Subcutaneous abdominal adipose tissue (tissue), 5 donors: ENCODE measurements at regions not wholly inside any gene's neighbourhood (a gene's known extent, or its start where the extent isn't known, plus 50 kb on each side); places are given as distances from the start of the nearest gene placed in this dataset.

ENCODE experiments used
- H3K27ac ChIP-seq: one replicate; pipeline ENCODE4 v1.7.0; 2013; ENCODE audit warnings: low read depth, mild to moderate bottlenecking, inconsistent platforms, low read length, moderate library complexity
- H3K27me3 ChIP-seq, 5 donors: one replicate each; pipeline ENCODE4 v1.7.0; 2013; ENCODE audit warnings: low read length in 5 of 5, inconsistent platforms in 1 of 5; ENCODE audit not compliant: control insufficient read depth in 5 of 5, insufficient read depth in 4 of 5
- H3K36me3 ChIP-seq, 5 donors: one replicate each; pipeline ENCODE4 v1.7.0; 2013; ENCODE audit warnings: low read length in 5 of 5; ENCODE audit not compliant: control insufficient read depth in 5 of 5, insufficient read depth in 5 of 5
- H3K4me1 ChIP-seq, 5 donors: one replicate each; pipeline ENCODE4 v1.7.0; 2013; ENCODE audit warnings: low read length in 5 of 5, mild to moderate bottlenecking in 3 of 5, moderate library complexity in 1 of 5; ENCODE audit not compliant: control insufficient read depth in 5 of 5, insufficient read depth in 5 of 5
- H3K4me3 ChIP-seq, 5 donors: one replicate each; pipeline ENCODE4 v1.7.0; 2013; ENCODE audit warnings: low read length in 5 of 5, low read depth in 1 of 5
- H3K9ac ChIP-seq, 5 donors: one replicate each; pipeline ENCODE4 v1.7.0; 2013; ENCODE audit warnings: low read length in 5 of 5, mild to moderate bottlenecking in 4 of 5, moderate library complexity in 3 of 5
- H3K9me3 ChIP-seq, 5 donors: one replicate each; pipeline ENCODE4 v1.7.0; 2013; ENCODE audit warnings: low read length in 5 of 5; ENCODE audit not compliant: control insufficient read depth in 5 of 5
- donor health status: healthy.
- donor health status: healthy.
- donor health status: healthy.
- donor health status: healthy.
- donor health status: healthy.

DNA sequence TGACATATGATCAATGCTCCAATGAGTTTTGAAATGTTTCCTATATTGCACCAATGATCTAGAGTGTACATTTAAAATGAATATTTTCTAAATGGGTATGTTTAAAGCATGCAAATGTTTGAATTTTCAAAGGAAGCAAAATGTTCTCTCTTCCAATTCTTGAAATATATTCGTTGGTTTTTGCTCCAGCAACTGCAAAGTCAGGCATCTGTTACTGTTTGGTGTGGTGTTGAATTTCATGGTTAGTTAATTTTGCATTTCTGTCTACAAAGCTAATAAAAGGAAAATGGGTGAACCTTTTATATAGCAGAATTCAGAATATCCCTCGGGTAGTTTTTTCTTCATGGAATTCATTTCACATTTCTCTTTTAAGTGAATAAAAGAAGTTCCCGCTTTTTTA is 1018.3 kb downstream of the GRIK2 start:
- no peaks in the 10 kb centered on the region for H3K9me3 ChIP-seq

DNA sequence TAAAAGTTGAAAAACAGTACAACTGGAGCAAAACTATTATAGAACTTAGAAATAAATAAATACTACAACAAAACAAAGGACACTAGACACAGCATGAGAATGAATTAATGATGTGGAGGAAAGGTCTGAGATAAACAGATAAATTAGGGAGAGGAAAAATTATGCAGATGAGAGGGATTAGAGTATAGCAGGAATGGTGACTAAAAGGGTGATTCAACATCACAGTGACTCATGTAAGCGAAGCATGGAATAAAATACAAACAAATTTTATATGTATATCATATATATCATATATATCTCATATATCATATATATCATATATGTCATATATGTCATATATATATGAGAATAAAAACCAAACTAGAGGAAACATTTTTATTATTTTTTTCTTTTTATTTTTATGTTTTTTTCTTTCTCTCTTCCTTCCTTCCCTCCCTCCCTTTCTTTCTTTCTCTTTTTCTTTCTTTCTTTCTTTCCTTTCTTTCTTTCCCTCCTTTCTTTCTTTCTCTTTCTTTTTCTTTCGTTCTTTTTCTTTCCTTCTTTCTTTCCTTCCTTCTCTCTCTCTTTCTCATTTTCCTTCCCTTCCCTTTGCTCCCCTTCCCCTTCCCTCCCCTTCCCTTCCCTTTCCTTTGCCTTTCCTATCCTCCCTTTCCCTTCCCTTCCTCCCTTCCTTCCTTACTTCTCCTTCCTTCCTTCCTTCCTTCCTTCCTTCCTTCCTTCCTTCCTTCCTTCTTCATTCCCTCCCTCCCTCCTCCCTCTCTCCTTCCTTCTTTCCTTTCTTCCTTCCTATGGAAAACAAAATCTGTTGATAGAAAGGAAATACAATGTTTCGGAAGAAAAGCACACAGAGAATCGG is 1014.6 kb downstream of the GRIK2 start:
- Histone ChIP-seq H3K9me3 (no peaks in the 10 kb centered on the region), H3K4me3 (no peak overlapping the region), H3K27me3 (no peaks in the 10 kb centered on the region), H3K4me1 (no peaks in the 10 kb centered on the region), H3K36me3 (no peaks in the 10 kb centered on the region), H3K9ac (no peak overlapping the region), H3K27ac (no peak overlapping the region)

More for the DNA sequence above, 1018.3 kb downstream of the GRIK2 start:
- Histone ChIP-seq H3K4me1 (no peaks in the 10 kb centered on the region), H3K27ac (no peak overlapping the region), H3K36me3 (no peaks in the 10 kb centered on the region), H3K27me3 (no peaks in the 10 kb centered on the region), H3K4me3 (no peak overlapping the region), H3K9ac (no peak overlapping the region)

DNA sequence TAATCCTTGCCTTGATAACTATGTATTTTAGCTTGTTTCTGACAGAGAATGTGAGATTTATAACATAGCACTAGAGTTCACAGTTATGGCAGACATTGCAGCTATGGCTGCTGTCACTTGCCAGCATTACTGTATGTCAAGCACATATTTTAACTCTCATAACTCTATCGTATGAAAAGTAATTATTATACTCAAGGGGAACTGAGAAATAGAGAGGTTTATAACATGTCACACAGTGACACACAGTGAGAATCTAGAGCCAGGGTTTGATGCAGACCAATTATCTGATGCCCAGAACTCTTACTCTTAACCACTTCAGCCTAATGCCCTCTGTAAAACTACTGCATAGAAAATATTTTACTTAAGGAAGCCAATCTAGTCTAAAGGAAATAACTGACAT is 1012.4 kb downstream of the GRIK2 start:
- Histone ChIP-seq H3K27me3 (no peaks in the 10 kb centered on the region), H3K4me1 (no peaks in the 10 kb centered on the region), H3K4me3 (no peak overlapping the region), H3K36me3 (no peaks in the 10 kb centered on the region), H3K9me3 (no peaks in the 10 kb centered on the region), H3K27ac (no peak overlapping the region), H3K9ac (no peak overlapping the region)

DNA sequence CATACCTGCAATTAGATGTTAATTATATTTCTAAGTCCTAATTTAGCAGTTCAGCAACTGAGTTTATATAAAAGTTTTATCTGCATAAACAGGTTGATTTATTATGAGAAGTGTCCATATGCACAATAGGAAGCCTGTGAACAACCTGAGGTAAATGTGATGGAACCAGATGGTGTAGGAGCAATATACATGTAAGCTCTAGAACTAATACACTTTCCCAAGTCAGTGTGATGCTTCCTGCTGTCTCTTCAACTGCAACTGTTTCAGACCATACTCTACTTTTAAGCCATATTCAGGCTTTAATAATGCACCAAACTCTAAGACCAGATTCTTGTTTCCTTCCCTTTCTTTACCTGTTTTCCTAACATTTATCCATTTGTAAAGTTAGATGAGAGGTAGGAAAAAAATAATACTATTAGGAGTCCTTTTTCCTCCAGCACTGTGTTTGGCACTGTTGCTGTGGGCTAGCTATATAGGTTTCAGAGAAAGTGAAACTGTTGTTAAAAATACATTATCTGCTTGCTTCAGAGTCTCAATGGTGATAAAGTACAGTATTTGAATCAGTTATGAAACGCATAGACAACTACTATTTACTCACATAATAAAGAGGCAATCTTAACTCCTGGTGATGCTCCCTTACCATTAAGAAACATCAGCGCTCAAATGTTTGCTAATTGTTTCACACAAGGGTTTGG is 1009.3 kb downstream of the GRIK2 start:
- H3K9me3 ChIP-seq: no peaks in the 10 kb centered on the region
- no peak overlapping the region for H3K9ac ChIP-seq
- H3K4me1 ChIP-seq: no peaks in the 10 kb centered on the region
- no peaks in the 10 kb centered on the region for H3K27me3 ChIP-seq
- H3K27ac ChIP-seq: no peak overlapping the region
- H3K36me3 ChIP-seq: no peaks in the 10 kb centered on the region
- H3K4me3 ChIP-seq: no peak overlapping the region

DNA sequence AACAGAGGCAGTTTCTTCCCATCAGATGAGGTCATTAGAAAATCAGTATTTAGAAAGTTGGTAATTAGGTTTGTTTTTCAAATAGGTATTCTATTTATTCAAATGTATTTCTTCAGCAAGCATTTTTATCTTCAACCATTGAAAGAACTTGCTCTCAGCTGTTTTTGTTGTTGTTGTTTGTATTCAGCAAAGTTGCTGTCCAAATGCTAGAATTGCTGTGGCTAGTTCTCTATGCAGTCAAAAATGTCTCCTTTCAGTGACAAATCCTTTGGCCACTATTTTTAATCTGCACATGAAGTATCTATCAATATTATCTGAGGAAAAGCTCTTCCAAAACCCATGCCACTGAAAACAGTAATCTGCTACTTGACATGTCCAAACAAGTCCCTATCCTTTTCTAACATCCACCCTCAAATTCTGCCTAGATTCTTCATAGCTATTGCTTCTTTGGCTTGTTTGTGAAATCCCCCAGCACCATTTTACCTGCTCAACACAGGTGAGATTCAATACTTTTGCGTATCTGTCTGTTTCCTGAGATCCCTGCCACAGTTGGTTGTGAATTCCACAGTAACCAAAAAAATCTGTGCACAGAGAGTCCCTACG is 1005.4 kb downstream of the GRIK2 start:
- Histone ChIP-seq H3K36me3 (no peaks in the 10 kb centered on the region), H3K4me1 (no peaks in the 10 kb centered on the region), H3K9ac (no peak overlapping the region), H3K27ac (no peak overlapping the region), H3K27me3 (no peaks in the 10 kb centered on the region), H3K9me3 (peaks cover 0 to 5% (median 0%) of the 10 kb centered on the region in 5 donors), H3K4me3 (no peak overlapping the region)

DNA sequence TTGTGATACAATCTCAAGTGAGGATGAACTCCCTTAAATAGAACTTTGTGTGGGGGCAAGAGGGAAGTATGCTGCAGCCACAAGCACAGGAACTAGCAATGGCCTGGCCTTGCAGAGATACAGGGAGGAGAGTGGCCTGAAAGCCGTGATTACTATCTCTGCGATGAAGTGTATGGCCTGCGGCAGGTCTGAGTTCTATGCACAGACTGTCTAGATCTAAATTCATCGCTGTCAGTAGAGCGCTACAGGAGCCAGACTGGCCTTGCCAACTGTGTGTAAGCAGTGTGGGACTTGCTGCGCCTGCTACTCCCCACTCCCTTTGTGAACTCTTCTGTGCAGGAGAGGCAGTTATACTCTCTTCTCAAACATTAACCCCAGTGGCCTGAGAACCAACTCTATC is 997.0 kb downstream of the GRIK2 start:
- no peaks in the 10 kb centered on the region for H3K4me1 ChIP-seq
- H3K27me3 ChIP-seq: no peaks in the 10 kb centered on the region
- no peak overlapping the region for H3K27ac ChIP-seq
- H3K4me3 ChIP-seq: no peak overlapping the region
- H3K9me3 ChIP-seq: peaks cover 0 to 10% (median 0%) of the 10 kb centered on the region in 5 donors
- H3K9ac ChIP-seq: no peak overlapping the region
- H3K36me3 ChIP-seq: no peaks in the 10 kb centered on the region

DNA sequence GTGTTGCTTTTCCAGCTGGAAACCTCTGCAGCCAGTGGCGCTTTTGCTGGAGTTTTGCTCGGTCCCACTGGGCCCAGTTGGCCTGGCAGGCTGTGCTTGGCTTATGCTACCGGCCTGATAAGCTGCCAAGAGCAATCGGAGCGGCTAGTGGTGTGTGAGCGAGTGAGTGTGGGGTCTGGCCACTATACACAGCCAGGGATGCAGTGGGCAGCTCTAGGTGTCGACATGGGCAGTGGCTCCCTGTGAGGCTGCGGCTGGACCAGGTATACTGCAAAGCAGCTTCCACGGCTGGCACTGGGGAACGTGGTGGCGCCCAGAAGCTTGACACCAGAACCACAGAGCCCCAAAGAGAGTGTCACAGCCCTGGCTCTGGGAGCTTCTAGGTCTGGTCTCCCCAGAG is 996.5 kb downstream of the GRIK2 start:
- Histone ChIP-seq H3K4me3 (no peak overlapping the region), H3K9ac (no peak overlapping the region), H3K36me3 (no peaks in the 10 kb centered on the region), H3K9me3 (peaks cover 0 to 10% (median 0%) of the 10 kb centered on the region in 5 donors), H3K27ac (no peak overlapping the region), H3K4me1 (no peaks in the 10 kb centered on the region), H3K27me3 (no peaks in the 10 kb centered on the region)

DNA sequence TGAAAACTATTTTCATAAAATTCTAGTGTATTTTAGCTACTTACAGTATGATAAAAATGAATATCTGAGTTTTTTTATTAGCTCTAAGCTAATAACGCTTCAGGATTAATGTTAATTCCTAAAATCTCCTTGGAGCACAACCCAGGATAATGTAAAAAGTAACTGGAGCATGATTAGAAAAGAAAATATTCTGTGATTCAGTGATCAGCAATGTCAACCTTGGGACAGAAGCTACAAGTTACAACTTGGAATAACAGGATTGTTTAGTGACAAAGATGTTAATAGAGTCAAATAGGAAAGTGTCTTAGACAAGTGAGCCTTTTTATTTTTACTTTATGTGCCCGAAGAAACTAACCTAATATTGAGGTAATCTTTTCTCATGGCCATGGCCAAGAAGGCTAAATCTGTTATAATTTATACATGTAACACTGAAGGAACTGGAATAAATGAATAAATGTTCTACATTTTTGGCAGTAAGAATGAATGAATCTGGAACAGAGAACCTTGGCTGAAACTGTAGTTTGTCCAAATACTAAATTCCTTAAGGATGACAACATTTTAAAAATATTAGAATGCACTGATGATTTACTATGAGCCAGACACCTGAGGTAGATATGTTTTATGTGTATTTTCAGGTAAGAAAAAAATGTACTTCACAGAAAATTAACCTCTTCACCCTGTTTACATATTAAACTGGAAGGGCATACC is 994.0 kb downstream of the GRIK2 start:
- Histone ChIP-seq H3K4me1 (no peaks in the 10 kb centered on the region), H3K36me3 (no peaks in the 10 kb centered on the region), H3K9ac (no peak overlapping the region), H3K27me3 (no peaks in the 10 kb centered on the region), H3K9me3 (peaks cover 0 to 3% (median 0%) of the 10 kb centered on the region in 5 donors), H3K27ac (no peak overlapping the region), H3K4me3 (no peak overlapping the region)

DNA sequence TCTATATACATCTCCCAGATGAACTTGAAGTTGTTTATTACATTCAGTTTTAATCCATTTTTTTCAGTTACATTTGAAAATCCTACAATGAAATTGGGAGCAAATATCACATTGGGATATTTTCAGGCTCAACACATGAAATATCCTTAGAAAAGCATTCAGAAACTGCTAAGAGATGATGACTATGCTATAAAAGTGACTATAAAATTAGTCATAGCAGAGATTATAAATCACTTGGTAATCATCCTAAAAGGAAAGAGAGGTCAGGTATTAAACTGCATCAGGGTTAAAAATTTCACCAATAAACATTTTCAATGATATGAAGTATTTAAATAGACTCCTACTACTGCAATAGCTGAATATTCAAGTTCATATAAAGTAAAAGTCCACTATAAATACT is 987.7 kb downstream of the GRIK2 start:
- no peaks in the 10 kb centered on the region for H3K9me3 ChIP-seq
- H3K4me1 ChIP-seq: no peaks in the 10 kb centered on the region
- H3K4me3 ChIP-seq: no peak overlapping the region

More for the DNA sequence above, 987.7 kb downstream of the GRIK2 start:
- Histone ChIP-seq H3K27ac (no peak overlapping the region), H3K9ac (no peak overlapping the region), H3K27me3 (no peaks in the 10 kb centered on the region), H3K36me3 (no peaks in the 10 kb centered on the region)
